GM18526 (cell line): ENCODE measurements at regions not wholly inside any gene's neighbourhood (a gene's known extent, or its start where the extent isn't known, plus 50 kb on each side); places are given as distances from the start of the nearest gene placed in this dataset.

ENCODE experiments used
- POLR2A ChIP-seq: IDR thresholded peaks from 3 replicates; pipeline ENCODE4 v1.6.1; 2011; ENCODE audit not compliant: insufficient read length; ENCODE audit errors: extremely low read depth

DNA sequence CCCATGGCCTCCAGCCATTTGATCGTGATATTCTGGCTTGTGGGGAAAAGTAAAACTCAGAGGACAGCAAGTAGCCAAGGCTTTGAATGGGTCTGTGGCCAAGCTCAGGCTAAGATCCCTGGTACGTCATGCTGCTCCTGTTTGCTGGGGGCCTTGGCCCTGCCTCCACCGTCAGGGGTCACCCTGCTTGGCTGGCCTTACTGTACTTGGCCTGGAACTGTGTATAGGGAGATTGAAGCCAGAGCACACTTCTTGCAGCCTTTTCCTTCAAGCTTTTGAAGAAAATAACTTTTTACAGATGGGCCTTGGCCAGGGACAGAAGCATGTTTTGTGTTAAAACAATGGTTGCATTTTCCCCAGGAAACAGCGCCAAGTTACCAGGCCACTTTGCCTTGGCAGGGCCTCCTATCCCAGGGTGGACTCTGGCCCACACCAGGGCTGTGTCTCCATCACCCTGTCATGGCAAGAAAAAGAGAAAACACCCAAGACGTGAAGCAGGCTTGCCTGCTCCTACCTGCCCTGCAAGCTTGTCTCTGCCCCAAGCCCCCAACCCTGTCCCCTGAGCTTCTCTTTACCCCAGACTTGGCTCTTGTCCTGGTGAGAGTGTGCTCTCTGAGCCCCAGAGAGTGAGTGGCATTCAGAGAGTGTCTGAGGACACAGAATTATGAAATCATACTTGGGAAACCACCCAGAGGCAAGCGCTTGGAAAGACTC lies 286.9 kb downstream of the GADD45G start:
- no peak for TF ChIP-seq POLR2A

- TF ChIP-seq POLR2A, result no peak
These were observed 288.1 kb downstream of the GADD45G start for GRCh38 chr9:89892920-89893319.

DNA sequence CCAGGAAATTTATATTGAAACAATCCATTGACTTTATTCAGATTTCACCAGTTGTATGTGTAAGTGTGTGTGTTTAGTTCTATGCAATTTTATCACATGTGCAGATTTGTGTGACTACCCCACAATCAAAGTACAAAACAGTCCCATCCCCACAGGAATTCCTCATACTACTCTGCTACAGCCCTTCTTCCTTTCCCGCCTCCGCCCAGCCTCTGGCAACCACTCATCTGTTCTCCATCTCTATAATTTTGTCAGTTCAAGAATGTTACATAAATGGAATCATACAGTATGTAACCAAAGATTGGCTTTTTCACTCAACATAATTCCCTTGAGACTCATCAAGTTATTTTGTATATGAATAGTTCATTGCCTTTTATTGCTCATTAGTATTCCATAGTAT lies 289.1 kb downstream of the GADD45G start:
- no peak for TF ChIP-seq POLR2A

GRCh38 chr9:89896806-89897340 lies 292.1 kb downstream of the GADD45G start:
- TF ChIP-seq POLR2A, result no peak

- TF ChIP-seq POLR2A, result no peak
These were observed 294.8 kb downstream of the GADD45G start for GRCh38 chr9:89899573-89899972.

GRCh38 chr9:89901920-89902319 lies 297.1 kb downstream of the GADD45G start:
- TF ChIP-seq POLR2A, result no peak

- TF ChIP-seq POLR2A, result no peak
These were observed 297.8 kb downstream of the GADD45G start for GRCh38 chr9:89902450-89903140.

- TF ChIP-seq POLR2A, result no peak
These were observed 298.3 kb downstream of the GADD45G start for GRCh38 chr9:89903141-89903475.

- TF ChIP-seq POLR2A, result no peak
These were observed 301.0 kb downstream of the GADD45G start for GRCh38 chr9:89905606-89906338.

DNA sequence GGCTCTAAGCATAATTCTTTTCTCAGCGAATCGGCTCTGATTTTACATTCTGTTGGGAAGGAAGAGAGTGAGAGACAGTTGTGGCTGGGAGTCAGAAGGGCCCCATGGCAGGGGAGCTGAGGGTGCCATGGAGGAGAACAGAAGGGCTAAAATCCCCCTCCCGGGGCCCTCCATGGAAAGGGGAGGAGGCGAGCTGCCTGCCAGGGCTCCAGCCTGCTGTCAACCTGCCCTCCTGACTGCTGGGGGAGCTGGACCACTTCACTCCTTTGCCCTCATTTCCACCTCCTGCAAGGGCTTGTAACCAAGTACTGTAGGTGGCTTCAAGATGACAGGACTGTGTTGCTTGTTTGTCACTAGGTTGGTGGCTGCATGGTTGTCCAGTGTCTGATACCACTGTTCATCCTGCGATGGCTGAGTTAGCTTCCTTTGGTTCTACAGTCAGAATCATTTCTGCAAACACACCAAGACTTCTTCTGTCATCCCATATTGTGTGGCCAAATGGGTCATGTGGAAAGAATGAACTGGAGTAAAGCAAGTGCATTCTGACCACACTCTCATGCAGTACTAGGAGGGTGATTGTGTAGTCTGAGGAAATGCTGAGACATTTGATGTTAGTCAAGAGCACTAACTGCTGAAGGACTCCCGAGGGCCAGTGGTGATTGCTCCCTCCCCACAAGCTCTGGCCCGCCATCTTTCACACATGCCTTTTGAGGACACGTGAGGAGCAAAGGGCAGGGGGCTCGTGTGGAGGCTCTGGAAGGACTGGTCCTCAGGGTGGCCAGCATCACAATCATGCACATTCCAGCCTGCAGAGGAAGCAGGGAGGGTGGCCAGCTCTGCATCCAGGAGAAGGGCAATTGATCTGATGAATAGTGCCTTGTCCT lies 307.2 kb downstream of the GADD45G start:
- TF ChIP-seq POLR2A, result no peak

DNA sequence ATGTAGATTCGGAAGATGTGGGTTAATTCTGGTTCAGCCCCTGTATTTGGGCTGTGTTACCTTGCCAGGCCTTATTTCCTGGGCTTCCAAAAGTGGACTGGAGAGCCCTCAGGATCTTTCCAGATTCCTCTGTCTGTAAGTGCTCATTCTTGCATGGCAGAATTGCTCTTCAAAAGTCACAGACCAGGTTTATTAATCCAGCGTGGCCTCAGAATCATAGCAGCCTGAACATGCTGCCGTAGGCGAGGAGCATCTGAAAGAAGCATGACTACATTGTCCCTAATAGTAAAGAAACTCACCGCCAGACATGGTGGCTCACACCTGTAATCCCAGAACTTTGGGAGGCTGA lies 307.8 kb downstream of the GADD45G start:
- TF ChIP-seq POLR2A, result no peak

- no peak for TF ChIP-seq POLR2A
These were observed 310.4 kb downstream of the GADD45G start for GRCh38 chr9:89915187-89915586.

GRCh38 chr9:89916001-89916597 lies 311.3 kb downstream of the GADD45G start:
- TF ChIP-seq POLR2A, result no peak

GRCh38 chr9:89917861-89918260 lies 313.0 kb downstream of the GADD45G start:
- TF ChIP-seq POLR2A, result no peak
